ENCODE measurements at regions not wholly inside any gene's neighbourhood (a gene's known extent, or its start where the extent isn't known, plus 50 kb on each side); places are given as distances from the start of the nearest gene placed in this dataset.

GRCh38 chr20:50417484-50418235 is 92.5 kb upstream of the PTPN1 start:
- no peak for TF ChIP-seq CTCF (IDR thresholded peaks at IDR 0.05; ENCODE audit: insufficient read depth, low read length, poor library complexity, severe bottlenecking)
- TF ChIP-seq EZH2phosphoT487 (conservative IDR thresholded peaks at IDR 0.05; ENCODE audit: low read length), result no peak

Measured in SU-DHL-6 (cell line).